Jurkat, Clone E6-1 (cell line): ENCODE measurements at regions not wholly inside any gene's neighbourhood (a gene's known extent, or its start where the extent isn't known, plus 50 kb on each side); places are given as distances from the start of the nearest gene placed in this dataset.
A peak's percentile ranks its signal among the peaks of the same experiment; 100 is the strongest.
"Not testable (repeated sequence)": the region's sequence is repeated elsewhere in the genome, so short reads cannot be mapped to it uniquely, and the experiment has no call there.

ENCODE experiments used
- DNase-seq: peaks from one replicate; pipeline ENCODE4 v3.0.0-alpha.2; 2011; ENCODE audit warnings: low read depth, low spot score
- H3K4me3 ChIP-seq: 2 replicates; pipeline ENCODE4 v1.5.1; 2011; ENCODE audit warnings: mild to moderate bottlenecking, low read length, control low read depth, moderate library complexity

DNA sequence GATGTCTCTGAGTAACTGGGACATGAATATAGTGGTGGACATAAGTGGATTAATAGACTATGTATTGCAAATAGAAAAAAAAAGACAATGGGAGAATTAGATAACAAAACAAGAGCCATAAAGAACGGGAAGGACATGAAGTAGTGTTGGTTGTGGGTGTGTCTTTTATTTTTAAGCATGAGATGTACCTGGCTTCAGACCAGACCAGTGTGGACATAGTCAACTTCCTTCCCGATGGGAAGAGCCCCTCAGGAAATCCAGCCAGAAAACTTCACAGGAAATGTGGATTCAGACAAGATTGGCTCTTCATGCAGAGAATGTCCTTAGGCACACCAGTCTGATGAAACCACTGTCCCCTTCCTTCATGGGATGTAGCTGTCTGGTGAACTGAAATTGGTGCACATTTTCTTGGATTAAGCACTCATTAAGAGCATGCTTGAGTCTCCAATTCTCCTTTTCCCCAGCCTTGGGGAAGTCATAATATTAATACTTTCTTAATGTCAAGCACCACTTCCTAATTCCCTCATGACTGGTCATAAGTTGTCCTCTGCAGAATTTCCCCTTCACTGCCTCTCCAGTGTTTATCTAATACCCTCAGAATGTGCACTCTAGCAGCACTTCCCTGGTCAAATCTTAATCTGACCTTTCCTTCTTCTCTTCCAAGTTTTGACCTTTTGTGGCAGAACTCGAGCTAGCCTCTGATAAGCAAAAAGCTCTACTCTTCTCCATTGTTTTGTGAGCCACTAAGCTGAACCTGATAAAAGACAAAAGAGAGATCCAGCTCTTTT is 350.6 kb upstream of the MAF start:
- no peak for DNase-seq
- no peak overlapping the region for H3K4me3 ChIP-seq

DNA sequence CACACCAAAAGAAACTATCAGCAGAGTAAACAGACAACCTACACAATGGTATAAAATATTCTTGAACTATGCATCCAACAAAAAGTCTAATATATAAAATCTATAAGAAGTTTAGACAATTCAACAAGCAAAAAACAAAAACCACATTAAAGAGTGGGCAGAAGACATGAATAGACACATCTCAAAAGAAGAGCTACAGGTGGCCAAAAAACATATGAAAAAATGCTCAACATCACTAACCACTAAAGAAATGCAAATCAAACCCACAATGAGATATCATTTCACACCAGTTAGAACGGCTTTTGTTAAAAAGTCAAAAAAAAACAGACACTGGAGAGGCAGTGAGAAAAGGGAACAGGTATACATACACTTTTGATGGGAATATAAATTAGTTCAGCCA is 348.9 kb upstream of the MAF start:
- no peak overlapping the region for H3K4me3 ChIP-seq
- DNase-seq: peak; percentile 35

DNA sequence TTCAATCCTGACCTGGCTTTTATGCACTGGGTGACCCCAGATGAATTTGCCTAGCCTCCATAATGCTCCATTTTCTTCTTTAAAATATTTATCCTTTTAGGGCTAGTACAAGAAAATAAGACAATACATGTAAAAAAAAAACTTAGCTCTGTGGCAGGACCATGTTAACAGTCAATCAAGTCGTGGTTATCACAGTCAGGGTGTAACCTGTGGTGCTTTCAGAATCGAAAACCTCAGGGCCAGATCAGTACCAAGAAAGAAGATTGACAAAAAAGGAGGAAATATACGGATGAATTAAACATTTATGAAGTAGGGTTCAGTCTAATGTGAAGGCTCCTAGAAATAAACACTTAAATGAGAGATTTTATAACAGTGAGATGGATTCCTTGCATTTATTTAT is 347.2 kb upstream of the MAF start:
- DNase-seq: no peak
- no peak overlapping the region for H3K4me3 ChIP-seq

DNA sequence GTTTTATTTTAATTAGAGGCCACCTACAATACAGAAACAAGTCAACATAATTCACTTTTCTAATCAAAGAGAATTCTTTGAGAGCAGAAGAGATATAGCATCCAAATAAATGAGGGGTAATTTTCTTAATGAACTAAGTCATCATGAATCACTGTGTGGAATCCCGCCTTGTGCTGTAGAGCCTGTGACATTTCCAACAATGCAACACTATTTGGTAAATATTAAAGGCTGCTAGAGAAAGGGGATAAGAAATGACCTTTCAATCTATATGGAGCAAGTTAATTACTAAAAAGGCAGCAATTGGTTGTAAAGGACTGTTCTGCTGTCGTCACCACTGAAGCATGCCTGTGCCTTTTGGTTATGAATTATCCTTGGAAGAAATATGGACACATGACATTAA is 345.7 kb upstream of the MAF start:
- no peak for DNase-seq
- H3K4me3 ChIP-seq: no peak overlapping the region

DNA sequence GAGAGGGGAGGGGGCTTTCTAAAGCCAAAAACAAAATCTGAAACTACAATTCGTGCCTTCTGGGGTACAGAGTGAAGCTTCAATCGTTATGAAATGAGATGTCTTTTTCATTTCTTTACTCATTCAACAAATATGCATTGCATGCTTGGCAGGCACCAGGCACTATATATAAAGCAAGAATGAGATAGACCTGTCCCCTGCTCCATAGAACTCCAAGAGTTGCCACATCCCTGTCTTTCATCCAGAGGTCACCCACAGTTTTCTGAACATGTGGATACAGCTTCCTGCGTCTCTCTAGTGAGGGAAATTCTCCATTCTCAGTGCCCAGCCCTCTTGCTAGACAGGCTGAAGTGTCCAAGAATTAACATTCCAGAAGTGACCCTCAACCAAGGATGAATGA is 343.2 kb upstream of the MAF start:
- DNase-seq: no peak
- H3K4me3 ChIP-seq: no peak overlapping the region

DNA sequence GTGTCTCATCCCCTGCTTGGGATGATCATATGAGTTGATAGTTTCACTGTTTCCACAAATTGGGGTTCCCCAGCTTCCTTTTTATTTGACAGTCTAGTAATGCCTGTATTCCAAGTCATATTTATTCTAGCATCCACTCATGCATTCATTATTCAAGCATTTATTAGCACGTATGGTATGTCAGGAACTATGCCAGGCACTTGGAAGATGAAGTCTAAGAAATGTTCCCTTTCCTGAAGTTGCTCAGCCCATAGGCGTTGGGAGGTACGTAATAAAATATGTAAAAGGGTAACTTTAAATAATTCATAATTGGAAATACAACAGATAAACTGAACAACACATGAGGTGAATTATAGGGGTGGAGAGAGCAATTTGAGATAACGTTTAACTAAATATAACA is 338.0 kb upstream of the MAF start:
- DNase-seq: no peak
- no peak overlapping the region for H3K4me3 ChIP-seq

DNA sequence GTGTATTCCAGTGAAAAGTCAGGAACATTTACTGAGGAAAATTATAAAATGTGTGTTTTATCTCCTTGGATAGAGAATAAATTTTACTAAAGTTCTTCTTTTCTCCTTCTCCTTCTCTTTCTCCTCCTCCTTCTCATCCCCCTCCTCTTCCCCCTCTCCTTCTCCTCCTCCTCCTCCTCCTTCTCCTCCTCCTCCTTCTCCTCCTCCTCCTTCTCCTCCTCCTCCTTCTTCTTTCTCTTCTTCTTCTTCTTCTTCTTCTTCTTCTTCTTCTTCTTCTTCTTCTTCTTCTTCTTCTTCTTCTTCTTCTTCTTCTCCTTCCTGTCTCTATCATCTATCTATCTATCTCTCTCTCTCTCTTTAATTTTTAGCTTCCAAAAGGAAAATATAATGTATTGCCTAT is 337.1 kb upstream of the MAF start:
- not testable (repeated sequence) for DNase-seq, H3K4me3 ChIP-seq

DNA sequence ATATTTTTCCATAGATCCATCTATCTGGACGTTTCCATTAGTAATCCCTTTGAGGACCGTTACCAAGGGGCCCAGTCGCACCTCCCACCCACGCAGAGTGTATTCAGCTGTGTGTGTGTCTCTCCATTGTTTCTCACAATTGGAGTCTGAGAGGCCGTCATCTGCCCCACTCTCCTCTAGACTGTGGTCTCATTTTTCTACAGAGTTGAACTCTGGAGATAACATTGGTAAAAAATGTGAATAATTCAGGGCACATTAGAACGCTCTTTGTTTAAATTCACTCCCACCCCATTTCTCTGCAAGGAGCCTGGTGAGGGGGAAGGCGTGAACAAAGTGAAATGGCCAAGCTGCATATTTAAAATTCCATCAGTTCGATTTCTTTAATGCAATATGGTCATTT is 333.1 kb upstream of the MAF start:
- no peak for DNase-seq
- H3K4me3 ChIP-seq: no peak overlapping the region

DNA sequence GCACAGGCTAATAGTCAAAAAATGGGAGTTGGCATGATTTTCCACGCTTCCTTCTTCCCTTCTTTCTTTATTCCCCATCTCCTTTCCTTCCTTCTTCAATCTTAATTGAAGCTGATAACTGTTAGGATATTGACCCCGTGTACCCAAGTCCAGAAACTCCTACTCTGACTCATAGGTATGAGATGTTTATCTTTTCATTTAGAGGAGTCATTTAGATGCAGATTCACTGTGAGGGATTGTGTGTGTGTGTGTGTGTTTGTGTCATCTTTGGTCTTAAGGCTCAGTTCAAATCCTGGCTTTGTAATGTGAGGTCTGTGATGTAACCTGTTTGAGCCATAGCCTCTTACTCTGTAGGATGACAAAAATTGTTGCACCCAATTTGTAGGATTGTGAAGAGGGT is 332.0 kb upstream of the MAF start:
- DNase-seq: no peak

DNA sequence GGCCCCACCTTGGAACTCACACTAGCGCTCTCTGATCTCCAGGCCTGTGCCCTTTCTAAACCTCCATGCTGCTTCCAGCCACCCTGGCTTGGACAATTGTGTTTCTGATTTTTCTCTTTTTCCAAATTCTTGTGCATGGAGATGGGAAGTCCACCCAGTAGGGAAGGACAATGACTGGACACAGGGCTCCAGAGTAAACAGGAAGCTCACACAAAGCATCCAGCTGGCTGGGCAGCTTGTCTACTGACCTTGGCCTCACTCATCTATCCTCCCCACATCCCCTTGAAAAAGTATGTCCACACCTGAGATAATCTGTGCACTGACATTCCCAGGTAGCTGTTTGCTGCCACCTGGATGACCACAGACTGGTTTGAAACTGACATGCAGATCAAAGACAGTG is 331.2 kb upstream of the MAF start:
- H3K4me3 ChIP-seq: no peak overlapping the region
- no peak for DNase-seq

More for the DNA sequence above, 332.0 kb upstream of the MAF start:
- no peak overlapping the region for H3K4me3 ChIP-seq

DNA sequence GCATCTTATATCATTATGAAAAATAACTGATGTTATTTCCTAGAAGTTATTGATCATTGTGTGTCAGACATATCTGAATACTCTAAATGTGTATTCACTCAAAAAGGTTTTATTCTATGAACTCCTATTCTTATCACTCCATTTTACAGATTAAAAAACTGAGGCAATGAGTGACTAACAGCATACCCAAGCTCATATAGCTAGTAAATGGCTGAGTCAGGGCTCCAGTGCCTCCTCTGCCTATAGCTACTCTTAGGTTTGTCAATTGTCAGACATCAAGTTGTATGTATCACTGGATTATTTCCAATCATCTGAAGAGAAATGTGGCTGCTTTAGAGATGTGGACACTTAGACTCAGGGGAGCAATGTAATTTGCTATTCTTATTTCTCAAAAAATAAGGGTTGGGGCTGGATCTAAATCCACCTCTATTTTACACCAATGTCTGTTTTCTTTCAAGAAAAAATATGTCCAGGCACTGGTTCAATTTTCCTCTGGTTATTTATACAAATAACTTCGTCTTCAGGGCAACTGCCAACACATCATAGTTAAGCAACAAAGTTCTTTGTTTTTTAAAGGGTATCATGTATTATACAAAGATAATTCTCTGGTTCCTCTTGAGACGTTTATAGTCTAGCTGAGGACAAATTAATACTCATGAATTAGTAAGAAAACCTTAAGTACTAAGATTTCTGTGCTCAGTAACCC is 328.9 kb upstream of the MAF start:
- DNase-seq: no peak
- no peak overlapping the region for H3K4me3 ChIP-seq

DNA sequence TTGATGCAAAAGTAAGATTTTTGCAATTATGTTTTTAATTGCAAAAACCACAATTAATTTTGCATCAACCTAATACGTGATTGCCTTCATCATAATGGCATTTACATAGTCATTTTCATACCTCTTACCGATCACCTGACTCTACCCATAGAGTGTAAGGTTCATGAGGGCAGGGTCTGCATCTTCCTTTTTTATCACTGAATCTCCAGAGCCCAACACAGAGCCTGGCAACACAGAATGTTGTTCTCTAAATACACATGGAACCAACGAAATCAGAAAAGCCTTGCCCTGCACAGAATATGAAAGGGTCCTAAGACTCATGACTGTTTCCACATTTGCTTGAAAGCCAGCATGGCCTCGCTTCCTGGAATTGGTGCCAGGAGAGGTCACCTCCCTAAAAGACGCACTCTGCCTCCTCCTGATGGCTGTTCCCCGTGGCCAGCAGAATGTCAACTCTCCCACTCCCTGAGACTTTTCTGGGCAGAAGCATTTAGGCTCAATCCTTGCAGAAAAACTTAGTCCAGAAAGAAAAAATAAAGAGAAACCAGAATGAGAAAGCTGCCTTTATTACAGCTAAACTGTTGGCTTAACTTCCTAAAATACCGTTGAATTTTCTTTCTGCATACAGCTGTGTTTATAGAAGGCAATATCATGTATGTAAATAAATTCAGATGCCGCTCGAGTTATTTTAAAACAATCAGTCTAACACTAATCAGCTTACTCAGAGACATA is 327.8 kb upstream of the MAF start:
- DNase-seq: no peak
- H3K4me3 ChIP-seq: no peak overlapping the region

DNA sequence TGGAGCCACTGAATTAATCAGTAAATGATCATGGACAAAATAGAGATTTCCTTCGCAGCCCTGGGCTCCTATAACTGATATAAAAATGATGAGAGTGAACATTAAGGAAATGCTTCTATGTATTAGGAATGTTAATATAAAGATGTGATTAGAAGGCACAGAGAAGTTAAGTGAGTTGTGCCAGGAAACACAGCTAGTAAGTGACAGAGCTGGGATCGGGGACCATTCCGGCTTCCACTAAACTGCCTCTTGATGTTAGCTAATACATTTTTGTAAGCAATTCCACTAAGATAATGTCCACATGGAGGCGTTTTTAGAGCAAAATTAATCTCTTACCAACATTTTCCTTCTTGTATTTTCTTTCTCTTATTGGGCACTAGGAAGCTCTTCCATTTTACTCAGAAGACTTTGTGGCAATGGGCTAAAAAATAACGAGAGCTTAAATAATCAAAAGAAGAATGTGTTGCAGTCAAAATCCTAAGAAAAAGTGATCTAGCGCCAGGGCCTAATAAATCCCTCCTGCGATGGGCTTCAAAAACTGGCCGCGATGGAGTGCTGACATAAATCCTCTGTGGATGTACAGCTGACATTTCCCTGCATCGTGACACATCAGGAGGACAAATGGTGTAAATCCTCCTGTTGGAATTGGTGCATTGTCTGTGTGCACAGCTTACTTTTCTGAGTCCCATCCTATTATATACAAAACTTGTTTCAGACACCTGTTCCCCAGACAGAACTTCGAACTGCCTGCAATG is 326.1 kb upstream of the MAF start:
- H3K4me3 ChIP-seq: no peak overlapping the region
- DNase-seq: no peak

DNA sequence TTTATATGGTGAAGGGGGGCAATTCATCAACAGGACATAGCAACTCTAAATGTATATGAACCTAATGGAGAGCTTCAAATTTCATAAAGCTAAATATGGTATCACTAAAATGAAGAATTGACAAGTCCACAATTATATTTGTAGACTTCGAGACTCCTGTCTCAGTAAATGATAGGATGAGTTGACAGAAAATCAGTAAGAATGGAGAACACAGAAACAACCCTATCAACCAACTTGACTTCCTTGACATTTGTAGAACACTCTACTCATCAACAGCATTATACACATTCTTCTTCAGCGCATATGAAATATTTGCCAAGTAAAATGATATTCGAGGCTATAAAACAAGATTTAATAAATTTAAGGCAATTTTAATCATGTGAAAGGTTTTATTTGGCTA is 322.9 kb upstream of the MAF start:
- DNase-seq: no peak
- H3K4me3 ChIP-seq: no peak overlapping the region

DNA sequence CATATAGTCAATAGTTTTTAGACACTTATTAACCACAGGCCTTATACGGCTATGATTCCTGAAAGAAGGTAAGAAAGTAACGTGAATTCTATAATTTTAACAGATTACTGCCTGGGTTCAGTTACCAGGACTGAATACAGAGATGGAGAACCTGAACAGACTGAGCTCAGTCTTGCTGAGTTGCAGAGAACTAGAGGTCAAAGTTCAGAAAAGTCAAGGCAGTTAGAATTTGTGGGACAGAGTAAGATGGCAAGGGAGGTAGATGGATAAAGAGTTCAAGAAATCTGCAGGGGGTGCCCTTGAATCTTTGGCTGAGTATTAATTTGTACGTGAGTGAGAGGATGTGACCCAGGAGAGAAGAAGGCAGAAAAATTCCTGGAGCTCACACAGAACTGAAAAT is 320.1 kb upstream of the MAF start:
- DNase-seq: no peak
- no peak overlapping the region for H3K4me3 ChIP-seq

DNA sequence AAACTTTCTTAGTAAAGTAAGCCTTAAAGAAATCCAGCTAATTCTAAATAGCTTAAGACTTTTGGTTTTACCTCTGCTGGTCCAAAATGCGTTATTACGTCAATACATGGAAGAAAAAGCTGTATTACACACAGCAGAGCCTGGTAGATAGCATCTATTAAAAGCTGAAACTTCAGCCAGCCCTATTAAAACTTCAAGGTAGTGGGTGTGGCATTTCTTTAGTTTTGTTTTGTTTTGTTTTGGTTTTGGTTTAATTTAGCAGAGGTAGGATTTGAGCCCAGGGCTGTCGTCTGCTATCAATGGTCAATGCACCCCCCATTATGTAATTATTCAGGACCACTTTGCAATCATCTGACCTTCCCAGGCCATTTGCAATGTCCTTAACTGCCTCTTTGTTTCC is 318.4 kb upstream of the MAF start:
- no peak overlapping the region for H3K4me3 ChIP-seq
- no peak for DNase-seq

DNA sequence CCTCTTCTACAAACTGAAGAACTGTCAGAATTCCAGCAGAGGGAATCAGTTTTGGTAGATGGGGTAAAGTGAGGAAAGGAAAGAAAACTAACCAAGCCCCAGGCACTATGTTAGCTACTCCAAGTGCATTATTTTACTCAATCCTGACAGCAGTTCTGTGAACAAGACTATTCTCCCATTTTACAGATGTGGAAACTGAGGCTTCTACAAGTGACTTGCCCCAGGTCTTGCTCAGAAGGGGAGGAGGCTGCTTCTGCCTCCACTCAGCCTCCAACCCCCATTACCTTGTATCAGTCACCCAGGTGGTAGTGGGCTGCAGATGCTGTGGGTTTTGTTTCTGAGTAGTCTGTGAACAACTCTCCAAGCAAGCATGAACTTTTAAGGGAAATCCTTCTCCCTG is 315.2 kb upstream of the MAF start:
- H3K4me3 ChIP-seq: no peak overlapping the region
- no peak for DNase-seq

DNA sequence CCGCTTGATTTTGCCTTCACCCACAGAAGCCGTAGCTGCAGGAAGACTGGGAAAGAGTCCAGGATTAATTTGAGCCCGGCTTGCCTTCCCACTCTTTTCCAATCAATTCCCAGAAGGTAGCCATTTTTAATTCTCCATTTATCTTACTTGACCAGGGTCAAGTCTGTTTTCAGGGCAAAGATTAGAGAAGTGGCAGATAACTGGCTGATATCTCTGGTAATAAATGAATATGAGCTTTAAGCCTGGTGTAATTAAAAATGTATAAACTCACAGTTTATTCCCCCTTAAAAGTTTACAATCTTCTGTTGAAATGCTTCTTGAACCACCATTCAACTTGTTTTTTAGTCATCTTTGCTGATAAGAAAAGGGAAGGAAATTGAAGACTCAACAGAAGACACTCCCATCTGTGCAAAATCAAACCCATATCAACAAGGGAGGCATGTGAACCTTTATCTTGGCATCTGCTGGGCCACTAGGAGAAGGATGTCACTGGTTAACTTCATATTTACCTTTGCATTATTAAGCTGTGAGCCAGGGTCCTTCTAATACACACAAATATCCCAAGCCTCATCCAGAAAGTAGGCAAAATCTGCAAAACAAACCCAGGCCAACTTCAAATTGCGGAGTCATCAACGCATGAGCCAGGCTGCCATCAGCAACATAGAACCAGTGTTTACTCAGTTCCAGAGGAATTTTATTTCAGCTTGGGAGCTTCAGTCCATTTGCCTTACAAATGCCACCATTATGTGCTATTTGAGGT is 314.6 kb upstream of the MAF start:
- H3K4me3 ChIP-seq: no peak overlapping the region
- DNase-seq: no peak
